GM18867 (cell line): ENCODE measurements at regions not wholly inside any gene's neighbourhood (a gene's known extent, or its start where the extent isn't known, plus 50 kb on each side); places are given as distances from the start of the nearest gene placed in this dataset.

Source experiments
- ATAC-seq: cut with Tn5 transposase; IDR thresholded peaks from one replicate; pipeline ENCODE4 v1.9.1; 2021; ENCODE audit warnings: mild to moderate bottlenecking, moderate library complexity; ENCODE audit not compliant: unreplicated experiment

DNA sequence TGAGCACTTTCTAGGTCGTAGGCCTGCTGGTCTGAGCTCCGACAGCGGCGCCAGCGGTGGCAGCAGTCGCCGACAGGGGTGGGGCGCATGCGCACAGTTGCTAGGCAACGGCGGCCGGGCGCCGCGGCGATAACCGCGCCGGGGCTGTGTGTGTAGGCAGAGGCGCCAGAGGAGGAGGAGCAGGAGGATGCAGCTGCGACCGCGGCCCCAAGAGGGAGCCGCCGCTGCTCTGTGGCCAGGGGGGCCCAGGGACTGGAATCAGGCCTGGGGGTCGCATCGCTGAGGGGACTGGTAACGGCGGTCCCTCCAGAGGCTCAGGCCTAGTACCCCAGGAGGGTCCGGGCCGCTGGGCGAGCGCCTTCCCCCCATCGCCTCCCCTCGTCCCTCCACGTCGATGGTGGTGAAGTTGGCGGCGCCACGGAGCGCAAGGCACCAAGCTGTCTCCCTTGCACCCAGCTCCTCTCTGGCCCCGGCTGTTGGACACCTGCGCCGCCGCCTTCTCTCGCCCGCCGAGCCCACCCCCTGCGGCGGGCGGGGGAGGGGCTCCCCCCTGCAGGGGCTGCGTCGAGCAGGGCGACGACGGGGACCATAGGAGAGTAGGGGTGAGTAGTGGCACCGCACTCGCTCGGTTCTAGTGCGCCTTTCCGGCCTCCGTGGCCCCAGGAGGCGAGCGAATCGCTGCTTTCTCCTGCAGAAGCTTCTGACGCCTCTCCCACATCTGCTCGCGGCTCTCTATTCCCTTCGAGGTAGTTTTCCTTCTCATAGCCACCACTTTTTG, 58.6 kb upstream of the ZC4H2 start, which contains the start of gene ZC3H12B:
Gene ZC3H12B, plus strand, starts transcription at position 159 of the 778 bp plus-strand sequence.
- peak; percentile 95 for ATAC-seq

DNA sequence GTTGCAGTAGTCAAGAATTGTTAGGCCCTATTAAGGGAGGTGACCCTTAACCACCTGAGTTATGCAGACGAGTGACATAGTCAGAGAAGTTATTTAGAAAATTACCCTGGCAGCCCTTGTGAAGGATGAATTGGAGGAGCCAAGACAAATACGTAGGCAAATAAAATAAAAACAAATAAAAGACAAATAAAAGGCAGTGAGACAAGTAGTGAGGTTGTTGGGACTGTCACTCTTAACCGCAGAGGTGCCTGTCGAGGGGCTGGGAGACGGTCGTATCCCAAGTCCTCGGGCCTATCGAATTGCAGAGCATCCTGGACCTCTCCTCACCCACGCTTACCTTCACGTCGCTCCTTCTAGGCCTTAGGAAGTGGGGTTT, 58.0 kb upstream of the ZC4H2 start:
- no peak for ATAC-seq
